GM18861 (cell line): ENCODE measurements at regions not wholly inside any gene's neighbourhood (a gene's known extent, or its start where the extent isn't known, plus 50 kb on each side); places are given as distances from the start of the nearest gene placed in this dataset.

Experiments used
- ATAC-seq: cut with Tn5 transposase; IDR thresholded peaks from one replicate; pipeline ENCODE4 v1.9.1; 2021; ENCODE audit not compliant: unreplicated experiment

- ATAC-seq: no peak
Measured at GRCh38 chr14:101065246-101065645, 161.7 kb upstream of the RTL1 start.

DNA sequence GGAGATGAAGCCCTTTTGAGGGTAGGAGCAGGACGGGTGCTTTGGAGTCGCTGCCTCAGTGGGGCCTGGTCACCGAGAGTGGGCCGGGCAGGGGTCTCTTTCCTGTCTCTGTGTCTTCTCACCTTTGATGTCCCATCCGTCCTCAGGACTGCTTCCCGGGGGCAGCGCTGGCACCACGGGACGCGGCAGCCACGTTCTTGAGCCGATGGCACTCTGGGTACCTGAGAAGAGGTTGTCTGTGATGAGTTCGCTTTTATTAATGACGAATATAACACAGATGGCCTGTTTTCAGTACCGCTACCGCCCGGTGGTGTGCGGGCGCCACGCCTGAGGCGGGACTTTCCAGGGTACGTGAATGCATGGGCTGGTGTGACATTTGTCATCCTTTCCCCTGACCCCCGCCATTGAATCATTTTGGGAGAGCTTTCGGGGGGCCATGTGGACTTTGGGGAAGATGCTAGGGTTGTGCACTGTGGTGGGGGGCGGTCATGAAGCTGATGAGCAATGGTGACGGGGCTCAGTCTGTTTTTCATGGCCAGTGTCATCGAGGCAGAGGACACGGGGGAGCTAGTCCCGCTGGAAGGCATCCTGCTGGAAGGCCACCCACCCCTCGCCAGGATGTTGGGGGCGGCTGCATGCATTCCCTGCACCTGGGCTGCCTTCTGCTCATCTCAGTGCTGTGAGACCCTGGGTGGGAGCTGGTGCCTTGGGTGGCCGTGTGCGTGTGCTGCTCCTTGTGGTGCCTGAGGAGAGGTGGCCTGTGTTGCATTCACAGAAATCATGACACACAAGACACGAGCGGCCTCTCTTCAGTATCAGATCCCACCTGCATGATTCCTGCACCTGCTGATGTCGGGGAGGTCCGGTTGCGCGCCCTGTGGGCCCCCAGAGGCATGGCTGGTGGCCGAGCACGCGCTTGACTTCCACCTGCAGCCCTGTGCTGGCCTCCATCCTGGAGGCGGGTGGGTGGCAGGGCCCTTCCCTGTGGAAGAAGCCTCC is 162.5 kb upstream of the RTL1 start:
- ATAC-seq: no peak

- no peak for ATAC-seq
Measured at GRCh38 chr14:101066826-101067510, 163.4 kb upstream of the RTL1 start.

GRCh38 chr14:101068313-101069227 is 165.0 kb upstream of the RTL1 start:
- ATAC-seq: no peak

DNA sequence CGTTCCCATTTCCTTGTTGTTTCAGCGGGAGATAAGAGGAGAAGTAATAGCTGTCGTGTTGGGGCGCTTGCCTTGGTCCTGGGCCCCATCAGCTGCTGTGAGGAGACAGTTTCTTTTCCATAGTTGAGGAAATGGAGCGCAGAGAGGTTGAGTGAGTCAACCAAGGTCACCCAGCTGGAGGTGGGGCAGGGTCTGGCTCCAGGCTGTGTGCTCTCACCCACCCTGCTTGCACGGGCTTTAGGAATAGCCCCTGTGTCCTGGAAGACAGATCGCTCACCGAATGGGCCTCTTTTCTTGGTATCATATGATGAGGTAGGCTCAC is 165.7 kb upstream of the RTL1 start:
- ATAC-seq: no peak

DNA sequence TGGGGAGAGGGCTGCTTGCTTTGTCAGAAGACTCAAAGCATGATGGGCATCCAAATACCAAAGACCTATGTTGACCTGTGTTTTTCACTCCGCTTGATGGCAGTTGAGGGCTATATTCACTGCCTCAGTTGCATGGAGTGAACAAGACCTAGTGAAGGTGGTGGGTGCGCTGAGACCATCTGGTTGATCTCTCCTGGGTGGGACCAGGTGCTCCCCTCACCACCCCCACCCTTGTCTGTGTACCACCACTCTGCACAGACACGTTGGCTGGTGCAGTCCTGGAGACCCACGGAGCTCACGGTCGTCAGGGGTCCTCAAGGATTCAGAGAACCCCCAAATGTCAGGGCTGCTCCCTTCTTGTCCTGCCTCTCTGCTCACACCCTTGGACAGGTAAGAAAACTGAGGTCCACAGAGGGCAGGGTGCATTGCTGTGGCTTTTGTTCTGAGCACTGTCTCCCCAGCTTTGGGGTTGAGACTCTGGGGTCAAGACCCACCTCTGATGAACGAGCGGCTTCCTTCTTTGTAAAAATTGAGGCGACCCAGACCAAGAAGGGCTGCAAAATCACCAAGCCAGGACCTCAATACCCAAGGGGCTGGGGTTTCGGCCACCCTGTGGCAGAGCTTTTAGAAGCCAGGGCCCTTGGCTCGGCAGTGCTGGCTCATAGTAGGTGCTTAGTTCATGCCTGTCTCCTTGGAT is 166.3 kb upstream of the RTL1 start:
- ATAC-seq: no peak

DNA sequence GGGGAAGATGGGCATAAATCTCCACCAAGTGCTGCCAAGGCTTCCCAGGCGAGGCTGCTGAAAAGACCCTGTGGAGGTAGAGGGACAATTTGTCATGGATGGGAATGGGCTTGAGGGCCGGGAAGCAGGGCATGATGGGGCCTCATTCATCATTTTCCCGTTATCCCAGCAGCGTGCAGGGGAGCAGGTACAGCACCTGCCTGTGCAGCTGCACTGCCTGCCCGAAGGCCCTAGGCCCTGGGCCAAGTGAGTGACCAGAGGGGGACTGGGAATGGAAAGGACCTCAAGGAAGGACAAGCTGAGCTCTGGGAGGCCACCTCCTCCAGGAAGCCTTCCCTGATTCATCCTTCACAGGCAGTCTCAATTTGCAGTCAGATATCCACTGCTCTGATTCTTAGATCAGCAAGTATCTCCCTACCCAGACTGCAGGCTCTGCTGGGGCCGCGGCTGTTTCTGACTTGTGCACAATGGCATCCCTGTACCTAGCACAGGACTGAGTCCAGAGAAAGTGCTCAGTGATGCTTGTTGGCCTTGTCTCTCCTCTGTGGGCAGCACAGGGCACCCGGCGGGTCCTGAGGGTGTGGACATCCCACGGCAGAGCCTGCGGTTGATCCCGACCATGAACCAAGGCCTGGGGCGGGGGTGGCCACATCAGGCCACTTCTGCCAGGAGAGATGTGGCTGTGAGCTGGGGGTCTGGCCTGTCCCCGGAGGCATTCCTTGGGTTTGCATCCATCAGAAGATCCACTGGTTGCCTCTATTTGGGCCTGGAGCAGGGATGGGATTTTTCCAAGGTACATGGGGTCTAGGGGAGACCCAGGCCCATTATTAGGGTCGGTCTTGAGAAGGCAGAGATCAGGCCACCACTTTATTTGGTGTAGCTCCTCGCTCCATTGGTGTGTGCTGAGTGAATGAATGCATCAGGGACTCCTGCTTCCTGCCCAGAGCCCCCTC is 167.3 kb upstream of the RTL1 start:
- ATAC-seq: no peak

- no peak for ATAC-seq
Measured at GRCh38 chr14:101071493-101071906, 168.0 kb upstream of the RTL1 start.

DNA sequence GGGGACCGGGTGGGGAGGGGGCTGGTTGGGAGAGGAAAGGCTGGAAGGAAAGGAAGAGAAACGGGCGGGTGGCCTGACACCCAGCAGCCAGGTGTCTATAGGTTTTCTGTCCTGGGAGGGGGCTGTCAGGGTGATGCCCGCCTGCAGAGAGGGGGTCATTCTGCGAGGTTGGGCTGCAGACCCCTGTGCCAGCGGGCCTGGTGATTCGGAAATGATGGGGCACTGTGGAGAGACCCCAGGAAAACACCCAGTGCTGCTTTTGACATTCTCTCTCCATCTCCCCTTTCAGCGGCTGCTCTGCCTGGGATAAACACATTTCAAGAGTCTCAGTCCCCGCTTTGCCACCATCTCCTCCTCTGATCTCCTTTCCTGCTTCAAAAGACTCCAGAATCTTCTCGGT is 168.5 kb upstream of the RTL1 start:
- no peak for ATAC-seq

- ATAC-seq: no peak
Measured at GRCh38 chr14:101072531-101072930, 169.0 kb upstream of the RTL1 start.

GRCh38 chr14:101072945-101073597 is 169.5 kb upstream of the RTL1 start:
- peak; percentile 95 for ATAC-seq

DNA sequence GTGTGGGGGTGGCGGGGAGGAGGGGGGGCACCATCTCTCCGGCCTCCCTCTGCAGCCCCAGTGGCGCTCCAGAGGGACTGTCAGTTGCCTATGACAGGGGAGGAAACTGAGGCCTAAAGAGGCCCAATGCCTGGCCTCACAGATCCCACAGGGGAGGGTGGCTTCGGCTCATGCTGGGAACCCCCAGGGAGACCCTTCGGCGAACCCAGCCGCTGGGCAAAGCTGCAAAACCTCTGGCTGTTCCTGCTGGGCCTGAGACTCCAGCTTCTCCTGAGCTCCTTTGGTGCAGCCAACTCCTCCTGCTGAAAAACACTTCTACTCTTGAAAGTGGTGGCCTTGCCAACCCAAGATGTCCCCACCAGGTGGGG is 170.1 kb upstream of the RTL1 start:
- ATAC-seq: no peak

DNA sequence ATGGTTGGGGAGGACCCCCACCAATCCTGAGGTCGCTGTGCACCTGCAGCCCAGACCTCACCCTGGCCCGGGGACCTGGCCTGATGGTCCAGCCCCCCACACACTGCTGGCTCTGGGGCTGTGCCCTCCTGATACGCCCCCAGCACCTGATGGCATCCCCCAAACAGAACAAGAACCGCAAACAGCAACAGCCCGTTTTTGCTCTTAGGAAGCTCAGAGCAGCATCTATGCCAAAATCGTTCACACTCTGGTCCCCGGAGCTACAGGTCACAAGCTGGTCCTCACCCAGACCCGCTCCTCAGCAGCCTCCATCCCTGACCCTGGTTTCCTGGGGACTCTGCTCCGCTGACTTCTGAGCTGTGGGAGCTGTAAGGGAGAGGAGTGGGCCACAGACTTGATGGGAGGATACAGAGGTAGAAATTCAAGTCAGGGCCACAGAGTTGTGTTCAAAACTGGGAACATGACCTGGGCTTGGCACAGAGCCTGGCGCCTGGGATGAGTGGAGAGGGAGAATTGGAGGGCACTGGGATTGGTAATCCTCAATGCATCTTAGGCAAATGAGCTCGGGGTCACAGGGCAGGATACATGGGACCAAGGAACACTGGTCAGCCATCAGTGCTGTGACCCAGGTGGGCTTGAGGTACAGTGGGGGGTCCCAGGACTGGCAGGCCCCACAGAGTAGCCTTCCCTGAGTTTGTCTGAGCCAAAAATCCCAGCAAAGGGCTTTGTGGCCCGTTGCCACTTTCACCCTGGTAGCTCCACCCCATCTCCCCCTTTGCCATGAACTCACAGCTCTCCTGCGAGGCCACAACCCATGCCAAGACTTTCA is 170.9 kb upstream of the RTL1 start:
- ATAC-seq: no peak

DNA sequence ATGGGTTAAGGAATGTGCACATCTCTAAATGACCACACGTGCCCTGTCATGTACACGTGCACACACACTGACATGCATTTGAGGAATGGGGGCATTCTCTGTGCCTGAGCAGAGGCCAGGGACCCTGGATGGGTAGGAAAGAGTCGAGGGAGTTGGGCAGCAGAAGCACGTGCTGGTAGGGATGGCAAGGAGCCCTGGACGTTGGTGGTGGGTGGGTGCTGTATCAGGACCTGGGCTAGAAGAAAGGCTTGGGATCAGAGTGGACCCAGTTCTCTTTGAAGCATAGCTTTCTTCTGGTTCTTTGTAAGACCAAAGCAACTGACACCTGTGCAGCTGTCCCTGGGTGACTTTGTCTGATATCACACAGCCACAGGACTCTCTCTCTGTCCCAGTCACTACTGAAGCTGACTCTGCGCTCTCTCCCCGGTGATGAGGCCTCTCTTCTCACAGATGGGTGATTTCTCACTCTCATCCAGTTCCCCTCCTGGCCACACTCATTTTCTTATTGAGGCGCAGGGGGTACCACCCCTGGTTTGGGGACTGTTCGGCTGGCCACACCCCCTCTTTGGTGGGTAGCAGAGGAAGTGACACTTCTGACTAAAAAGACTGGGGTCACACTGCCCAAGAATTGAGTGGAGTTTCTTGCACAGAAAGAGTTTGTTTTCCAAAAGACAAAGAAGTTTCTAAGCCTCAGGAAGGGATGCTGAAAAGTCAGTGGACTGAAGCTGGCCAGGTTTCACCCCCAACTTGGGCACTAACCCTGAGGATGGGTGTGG is 171.7 kb upstream of the RTL1 start:
- peak; percentile 38 for ATAC-seq

- ATAC-seq: no peak
Measured at GRCh38 chr14:101075801-101076413, 172.4 kb upstream of the RTL1 start.

DNA sequence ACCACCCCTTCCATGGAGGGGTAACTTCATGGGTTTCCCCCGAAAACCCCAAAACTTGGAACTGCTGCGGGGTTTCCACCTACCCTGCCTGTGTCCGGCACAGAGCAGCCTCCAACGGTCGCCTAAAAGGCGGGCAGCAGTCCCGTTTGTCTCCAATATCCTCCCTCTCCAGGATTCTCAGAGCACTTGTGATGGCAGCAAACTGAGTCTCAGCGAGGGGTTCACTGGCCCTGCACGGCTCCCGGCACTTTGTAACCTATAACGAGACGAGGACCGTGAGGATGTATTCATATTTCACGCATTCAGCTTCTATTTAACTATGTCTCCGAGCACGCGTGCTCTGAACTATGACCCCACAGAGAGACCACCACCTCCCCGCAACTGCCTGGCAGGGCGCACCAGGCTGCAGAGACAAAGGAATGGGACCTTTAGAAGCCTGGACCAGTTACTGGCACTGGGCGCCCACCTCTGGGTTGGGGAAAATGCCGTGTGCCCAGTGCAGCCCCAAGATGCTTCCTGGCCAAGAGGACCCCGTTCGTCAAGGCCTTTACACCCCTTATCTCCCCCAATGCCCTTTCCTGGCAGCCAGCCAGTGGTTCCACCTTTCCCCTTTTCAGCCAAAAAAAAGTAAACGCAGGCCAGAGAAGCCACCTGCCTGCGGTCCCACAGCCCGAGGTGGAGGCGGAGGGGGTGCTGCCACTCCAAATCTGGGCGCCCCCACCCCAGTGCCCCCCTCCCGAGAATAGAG is 173.1 kb upstream of the RTL1 start:
- no peak for ATAC-seq
